Ishikawa (cell line): ENCODE measurements at regions not wholly inside any gene's neighbourhood (a gene's known extent, or its start where the extent isn't known, plus 50 kb on each side); places are given as distances from the start of the nearest gene placed in this dataset.

Experiments used
- CEBPB ChIP-seq: IDR thresholded peaks from 2 replicates; pipeline ENCODE4 v1.6.1; 2012
- EGR1 ChIP-seq: IDR thresholded peaks from 2 replicates; pipeline ENCODE4 v1.6.1; 2012
- EP300 ChIP-seq: IDR thresholded peaks from 2 replicates; pipeline ENCODE4 v1.6.1; 2012; ENCODE audit warnings: borderline replicate concordance
- RAD21 ChIP-seq: IDR thresholded peaks from 2 replicates; pipeline ENCODE4 v1.6.1; 2012; ENCODE audit warnings: low read depth
- YY1 ChIP-seq: IDR thresholded peaks from 2 replicates; pipeline ENCODE4 v1.6.1; 2012; ENCODE audit warnings: low read depth

- no peak for TF ChIP-seq EP300
- no peak for TF ChIP-seq YY1
- TF ChIP-seq EGR1: no peak
- no peak for TF ChIP-seq RAD21
- no peak for TF ChIP-seq CEBPB
These were observed 195.9 kb downstream of the OR13H1 start for GRCh38 chrX:131739823-131740222.
